Ovary (tissue), 7 donors: ENCODE measurements at regions not wholly inside any gene's neighbourhood (a gene's known extent, or its start where the extent isn't known, plus 50 kb on each side); places are given as distances from the start of the nearest gene placed in this dataset.
"Not testable (repeated sequence)": the region's sequence is repeated elsewhere in the genome, so short reads cannot be mapped to it uniquely, and the experiment has no call there.

Experiments used
- DNase-seq, 5 donors: peaks; one replicate each; pipeline ENCODE4 v3.0.0-alpha.2; 2019 to 2020
- H3K27ac ChIP-seq, 2 donors: fragments of 200-600 bp; one replicate each; pipeline versions ENCODE4 v1.5.1 to v1.8.0; 2019 to 2022
- H3K27me3 ChIP-seq: fragments of 200-600 bp; one replicate; pipeline ENCODE4 v1.8.0; 2022
- H3K36me3 ChIP-seq: fragments of 200-600 bp; sonication (generic); one replicate; pipeline ENCODE4 v1.5.1; 2019
- H3K4me1 ChIP-seq: one replicate; pipeline ENCODE4 v1.8.1; 2013; ENCODE audit warnings: mild to moderate bottlenecking, moderate library complexity; ENCODE audit not compliant: insufficient read depth
- H3K4me3 ChIP-seq: fragments of 200-600 bp; sonication (generic); one replicate; pipeline ENCODE4 v1.5.1; 2017
- H3K9me3 ChIP-seq, 2 donors: fragments of 200-600 bp in 1 of 2; sonication (generic) in 1 of 2; one replicate each; pipeline versions ENCODE4 v1.5.1 to v1.8.1; 2013 to 2019; ENCODE audit warnings: mild to moderate bottlenecking in 1 of 2, moderate library complexity in 1 of 2
- EP300 ChIP-seq: sonication (generic); formaldehyde crosslinking; IDR thresholded peaks from one replicate; pipeline ENCODE4 v1.6.1; 2017; ENCODE audit warnings: antibody characterized with exemption
- POLR2A ChIP-seq: fragments of 450-650 bp; IDR thresholded peaks from one replicate; pipeline ENCODE4 v1.6.1; 2017; ENCODE audit warnings: antibody characterized with exemption, mild to moderate bottlenecking, moderate library complexity
- WGBS, 3 donors: extraction: QIAGEN DNeasy Blood & Tissue Kit in 1 of 3; methylation state at CpG; one replicate each; pipeline versions ENCODE4 v1.1.5 to v1.1.7; 2013 to 2017; 5-methylcytosine and 5-hydroxymethylcytosine counted together
- intact Hi-C, 4 donors: fragments of 100-400 bp; cut with DNase I; formaldehyde crosslinking; loops; one replicate each; pipeline versions ENCODE4 v1.11.0 to v1.15.1; 2022 to 2023
- TF ChIP-seq, protein P1 (sequence below), 3 donors: fragments of 450-650 bp in 2 of 3; fragments of 200-600 bp in 1 of 3; IDR thresholded peaks; one replicate each; pipeline versions ENCODE4 v1.5.1 to v1.8.0; 2016 to 2022; ENCODE audit warnings: antibody characterized with exemption in 3 of 3, mild to moderate bottlenecking in 1 of 3
- donor health status: DM: no; HTN: no; CAD: no; lungs with moderate emphysema.
- donor health status: DM: no; HTN: no; CAD: no.
- donor health status: Bipolar disorder and iron deficiency.
- donor health status: DM: no; HTN: no; CAD: no.
- donor health status: DM: yes; HTN: yes; CAD: no.

DNA sequence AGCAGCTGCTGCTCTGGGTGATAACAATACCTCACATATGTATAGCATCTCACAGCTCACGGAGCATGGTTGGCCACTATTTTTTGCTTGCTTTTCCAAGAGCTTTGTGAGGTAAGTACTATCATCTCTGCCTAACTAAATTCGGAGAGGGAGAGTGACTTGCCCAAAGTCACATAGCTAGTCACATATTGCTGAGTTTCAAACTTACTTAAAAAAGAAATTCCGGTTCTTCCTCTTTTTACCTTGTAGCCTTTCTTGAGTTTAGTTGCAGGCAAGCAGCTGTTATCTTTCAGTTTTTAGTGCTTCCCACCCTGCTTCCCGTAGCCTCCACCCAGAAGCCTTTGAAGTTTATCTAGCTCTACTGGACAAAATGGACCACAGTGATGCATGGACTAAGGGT lies 309.2 kb downstream of the PDCD6IP start:
- Histone ChIP-seq H3K27ac (no peak overlapping the region), H3K9me3 (no peaks in the 10 kb centered on the region), H3K4me3 (no peak overlapping the region), H3K36me3 (no peaks in the 10 kb centered on the region), H3K27me3 (no peaks in the 10 kb centered on the region), H3K4me1 (no peaks in the 10 kb centered on the region)
- TF ChIP-seq EP300 (no peak), POLR2A (no peak)
- TF ChIP-seq, protein P1, sequence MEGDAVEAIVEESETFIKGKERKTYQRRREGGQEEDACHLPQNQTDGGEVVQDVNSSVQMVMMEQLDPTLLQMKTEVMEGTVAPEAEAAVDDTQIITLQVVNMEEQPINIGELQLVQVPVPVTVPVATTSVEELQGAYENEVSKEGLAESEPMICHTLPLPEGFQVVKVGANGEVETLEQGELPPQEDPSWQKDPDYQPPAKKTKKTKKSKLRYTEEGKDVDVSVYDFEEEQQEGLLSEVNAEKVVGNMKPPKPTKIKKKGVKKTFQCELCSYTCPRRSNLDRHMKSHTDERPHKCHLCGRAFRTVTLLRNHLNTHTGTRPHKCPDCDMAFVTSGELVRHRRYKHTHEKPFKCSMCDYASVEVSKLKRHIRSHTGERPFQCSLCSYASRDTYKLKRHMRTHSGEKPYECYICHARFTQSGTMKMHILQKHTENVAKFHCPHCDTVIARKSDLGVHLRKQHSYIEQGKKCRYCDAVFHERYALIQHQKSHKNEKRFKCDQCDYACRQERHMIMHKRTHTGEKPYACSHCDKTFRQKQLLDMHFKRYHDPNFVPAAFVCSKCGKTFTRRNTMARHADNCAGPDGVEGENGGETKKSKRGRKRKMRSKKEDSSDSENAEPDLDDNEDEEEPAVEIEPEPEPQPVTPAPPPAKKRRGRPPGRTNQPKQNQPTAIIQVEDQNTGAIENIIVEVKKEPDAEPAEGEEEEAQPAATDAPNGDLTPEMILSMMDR (IDR thresholded peaks at IDR 0.05): no peak
- 47 to 51% (median 50%) methylated on average over 4 of the region's 4 CpGs for WGBS, 3 donors
- DNase-seq: no peak
- intact Hi-C loops: no loop called here

DNA sequence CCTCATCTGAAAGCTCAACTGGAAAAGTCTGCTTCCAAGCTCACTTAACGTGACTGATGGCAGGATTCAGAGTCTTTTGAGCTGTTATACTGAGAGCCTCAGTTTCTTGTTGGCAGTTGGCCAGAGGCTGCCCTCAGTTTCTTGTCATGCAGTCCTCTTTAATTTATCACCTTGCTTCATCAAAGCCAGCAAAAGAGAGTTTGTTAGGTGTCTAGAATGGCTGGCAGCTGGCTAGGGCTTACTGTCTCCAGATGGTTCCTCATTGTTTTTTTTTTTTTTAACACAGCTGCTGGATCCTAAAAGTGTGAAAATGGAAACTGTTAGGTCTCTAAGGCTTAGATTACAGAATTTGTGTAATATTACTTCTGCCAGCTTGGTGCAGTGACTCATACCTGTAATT lies 310.6 kb downstream of the PDCD6IP start:
- WGBS, 3 donors: 63 to 75% (median 69%) methylated on average over 1 of the region's 1 CpG

DNA sequence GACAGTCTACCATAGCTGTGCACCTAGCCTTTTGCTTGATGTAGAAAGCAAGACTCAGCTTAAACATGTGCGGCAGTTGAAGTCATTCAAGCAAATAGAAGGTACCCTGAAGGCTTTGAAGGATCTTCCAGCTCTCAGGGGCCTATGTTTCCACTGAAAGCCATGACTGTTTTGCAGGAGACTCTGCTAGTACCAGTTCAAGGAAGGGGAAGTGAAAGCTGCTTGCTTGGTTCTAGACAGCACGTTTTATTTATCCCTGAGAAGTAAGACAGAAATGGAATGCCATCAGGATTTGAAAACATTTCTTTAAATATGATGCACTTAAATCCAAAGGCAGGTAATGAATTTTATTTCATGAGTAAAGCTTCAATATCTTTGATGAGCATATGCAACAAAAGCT lies 311.4 kb downstream of the PDCD6IP start:
- no peaks in the 10 kb centered on the region for H3K36me3 ChIP-seq
- no peak for TF ChIP-seq EP300
- TF ChIP-seq POLR2A: no peak
- TF ChIP-seq, protein P1 (IDR thresholded peaks at IDR 0.05): no peak
- H3K27me3 ChIP-seq: no peaks in the 10 kb centered on the region
- H3K27ac ChIP-seq: no peak overlapping the region
- H3K9me3 ChIP-seq: no peaks in the 10 kb centered on the region
- H3K4me3 ChIP-seq: no peak overlapping the region
- H3K4me1 ChIP-seq: no peaks in the 10 kb centered on the region
- intact Hi-C loops: no loop called here
- 78 to 89% (median 80%) methylated on average over 2 of the region's 2 CpGs for WGBS, 3 donors
- DNase-seq: no peak

More for the DNA sequence above, 310.6 kb downstream of the PDCD6IP start:
- H3K9me3 ChIP-seq: no peaks in the 10 kb centered on the region
- H3K27me3 ChIP-seq: no peaks in the 10 kb centered on the region
- no peaks in the 10 kb centered on the region for H3K4me1 ChIP-seq
- H3K36me3 ChIP-seq: no peaks in the 10 kb centered on the region
- H3K27ac ChIP-seq: no peak overlapping the region
- TF ChIP-seq, protein P1 (IDR thresholded peaks at IDR 0.05): no peak
- no peak for TF ChIP-seq POLR2A
- no peak for TF ChIP-seq EP300
- intact Hi-C loops: no loop called here
- no peak for DNase-seq
- no peak overlapping the region for H3K4me3 ChIP-seq

DNA sequence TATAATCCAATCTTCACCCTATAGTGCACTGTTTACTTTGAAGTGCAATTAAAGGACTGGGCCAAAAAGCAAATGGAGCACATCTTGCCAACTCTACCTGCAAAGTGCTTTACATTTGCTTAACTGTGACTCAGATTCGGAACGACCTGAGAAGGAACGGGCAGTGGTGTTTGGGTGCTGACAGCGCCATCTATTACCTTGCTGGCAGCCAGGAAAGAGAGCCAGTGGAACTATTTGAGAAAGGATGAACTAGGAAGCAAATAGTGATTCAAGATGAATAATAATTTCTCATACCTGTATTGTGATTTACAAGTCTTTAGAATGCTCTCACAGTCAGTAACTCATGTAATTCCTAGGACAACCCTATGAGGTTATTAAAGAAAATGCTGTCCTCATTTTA lies 312.9 kb downstream of the PDCD6IP start:
- Histone ChIP-seq H3K9me3 (no peaks in the 10 kb centered on the region), H3K27me3 (no peaks in the 10 kb centered on the region), H3K36me3 (no peaks in the 10 kb centered on the region), H3K4me1 (no peaks in the 10 kb centered on the region), H3K4me3 (no peak overlapping the region), H3K27ac (no peak overlapping the region)
- 59 to 69% (median 62%) methylated on average over 4 of the region's 4 CpGs for WGBS, 3 donors
- no peak for DNase-seq
- intact Hi-C loops: no loop called here
- TF ChIP-seq, protein P1 (IDR thresholded peaks at IDR 0.05): no peak
- TF ChIP-seq POLR2A (no peak), EP300 (no peak)

DNA sequence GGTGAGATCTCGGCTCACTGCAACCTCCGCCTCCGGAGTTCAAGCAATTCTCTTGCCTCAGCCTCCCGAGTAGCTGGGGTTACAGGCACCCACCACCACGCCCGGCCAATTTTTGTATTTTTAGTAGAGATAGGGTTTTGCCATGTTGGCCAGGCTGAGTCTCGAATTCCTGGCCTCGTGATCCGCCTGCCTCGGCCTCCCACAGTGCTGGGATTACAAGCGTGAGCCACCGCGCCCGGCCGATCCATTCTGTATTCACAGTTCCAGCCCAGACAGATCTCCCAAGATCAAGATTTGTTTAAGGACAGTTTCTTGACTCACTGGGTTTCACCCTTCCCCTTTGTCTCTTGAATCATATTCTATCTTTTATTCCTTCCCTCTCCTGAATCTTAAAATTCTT lies 313.8 kb downstream of the PDCD6IP start:
- H3K36me3 ChIP-seq, DNase-seq, intact Hi-C loops, H3K27ac ChIP-seq, H3K4me3 ChIP-seq, H3K27me3 ChIP-seq, H3K4me1 ChIP-seq, H3K9me3 ChIP-seq: not testable (repeated sequence)
- WGBS, 3 donors: 93 to 96% (median 95%) methylated on average over 15 of the region's 15 CpGs
